ENCODE measurements at regions not wholly inside any gene's neighbourhood (a gene's known extent, or its start where the extent isn't known, plus 50 kb on each side); places are given as distances from the start of the nearest gene placed in this dataset.

DNA sequence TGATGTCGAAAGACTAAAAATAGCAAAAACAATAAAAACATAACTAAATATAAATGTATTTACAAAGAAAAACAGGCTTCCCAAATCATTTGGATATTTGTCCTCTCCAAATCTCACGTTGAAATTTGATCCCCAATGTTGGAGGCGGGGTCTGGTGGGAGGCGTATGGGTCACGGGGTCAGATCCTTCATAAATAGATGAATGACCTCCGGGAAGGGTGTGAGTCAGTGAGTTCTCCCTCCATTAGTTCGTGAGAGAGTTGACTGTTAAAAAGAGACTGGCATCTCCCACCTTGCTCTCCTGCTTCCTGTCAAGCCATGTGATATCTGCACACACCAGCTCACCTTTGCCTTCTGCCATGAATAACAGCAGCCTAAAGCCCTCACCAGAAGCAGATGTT, 703.0 kb downstream of the TMEM182 start:
- TF ChIP-seq, protein P1, sequence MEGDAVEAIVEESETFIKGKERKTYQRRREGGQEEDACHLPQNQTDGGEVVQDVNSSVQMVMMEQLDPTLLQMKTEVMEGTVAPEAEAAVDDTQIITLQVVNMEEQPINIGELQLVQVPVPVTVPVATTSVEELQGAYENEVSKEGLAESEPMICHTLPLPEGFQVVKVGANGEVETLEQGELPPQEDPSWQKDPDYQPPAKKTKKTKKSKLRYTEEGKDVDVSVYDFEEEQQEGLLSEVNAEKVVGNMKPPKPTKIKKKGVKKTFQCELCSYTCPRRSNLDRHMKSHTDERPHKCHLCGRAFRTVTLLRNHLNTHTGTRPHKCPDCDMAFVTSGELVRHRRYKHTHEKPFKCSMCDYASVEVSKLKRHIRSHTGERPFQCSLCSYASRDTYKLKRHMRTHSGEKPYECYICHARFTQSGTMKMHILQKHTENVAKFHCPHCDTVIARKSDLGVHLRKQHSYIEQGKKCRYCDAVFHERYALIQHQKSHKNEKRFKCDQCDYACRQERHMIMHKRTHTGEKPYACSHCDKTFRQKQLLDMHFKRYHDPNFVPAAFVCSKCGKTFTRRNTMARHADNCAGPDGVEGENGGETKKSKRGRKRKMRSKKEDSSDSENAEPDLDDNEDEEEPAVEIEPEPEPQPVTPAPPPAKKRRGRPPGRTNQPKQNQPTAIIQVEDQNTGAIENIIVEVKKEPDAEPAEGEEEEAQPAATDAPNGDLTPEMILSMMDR (conservative IDR thresholded peaks at IDR 0.05 in 1 of 2, IDR thresholded peaks at IDR 0.05 in 1 of 2; ENCODE audit: extremely low read depth in 1 of 2, insufficient read depth in 1 of 2, low read depth in 1 of 2, low read length in 2 of 2), result no peak
- no peak for TF ChIP-seq EZH2 (IDR thresholded peaks at IDR 0.05; ENCODE audit: borderline replicate concordance, low read length)
